GM21528 (cell line): ENCODE measurements at regions not wholly inside any gene's neighbourhood (a gene's known extent, or its start where the extent isn't known, plus 50 kb on each side); places are given as distances from the start of the nearest gene placed in this dataset.
"Not testable (repeated sequence)": the region's sequence is repeated elsewhere in the genome, so short reads cannot be mapped to it uniquely, and the experiment has no call there.

Experiments used
- ATAC-seq: cut with Tn5 transposase; IDR thresholded peaks from one replicate; pipeline ENCODE4 v1.9.1; 2021; ENCODE audit warnings: mild to moderate bottlenecking, moderate library complexity; ENCODE audit not compliant: unreplicated experiment, low FRiP score

GRCh38 chr21:10363321-10363720, 158.1 kb upstream of the TPTE start:
- not testable (repeated sequence) for ATAC-seq

- ATAC-seq, result not testable (repeated sequence)
Measured at GRCh38 chr21:10366210-10366609, 155.2 kb upstream of the TPTE start.

- not testable (repeated sequence) for ATAC-seq
Measured at GRCh38 chr21:10367586-10367985, 153.8 kb upstream of the TPTE start.

- ATAC-seq, result not testable (repeated sequence)
Measured at GRCh38 chr21:10368323-10368798, 153.0 kb upstream of the TPTE start.

GRCh38 chr21:10369289-10369688, 152.1 kb upstream of the TPTE start:
- not testable (repeated sequence) for ATAC-seq

GRCh38 chr21:10377758-10378157, 143.6 kb upstream of the TPTE start:
- not testable (repeated sequence) for ATAC-seq

GRCh38 chr21:10379816-10380215, 141.6 kb upstream of the TPTE start:
- not testable (repeated sequence) for ATAC-seq

GRCh38 chr21:10381687-10382060, 139.7 kb upstream of the TPTE start:
- not testable (repeated sequence) for ATAC-seq

GRCh38 chr21:10382135-10382534, 139.2 kb upstream of the TPTE start:
- not testable (repeated sequence) for ATAC-seq

GRCh38 chr21:10382580-10382979, 138.8 kb upstream of the TPTE start:
- not testable (repeated sequence) for ATAC-seq

GRCh38 chr21:10383571-10383970, 137.8 kb upstream of the TPTE start:
- not testable (repeated sequence) for ATAC-seq

- not testable (repeated sequence) for ATAC-seq
Measured at GRCh38 chr21:10384304-10384861, 137.0 kb upstream of the TPTE start.

GRCh38 chr21:10385202-10385601, 136.2 kb upstream of the TPTE start:
- ATAC-seq, result not testable (repeated sequence)

GRCh38 chr21:10385898-10386527, 135.4 kb upstream of the TPTE start:
- ATAC-seq, result not testable (repeated sequence)

- ATAC-seq, result not testable (repeated sequence)
Measured at GRCh38 chr21:10387692-10388450, 133.5 kb upstream of the TPTE start.

- ATAC-seq, result not testable (repeated sequence)
Measured at GRCh38 chr21:10388625-10389024, 132.8 kb upstream of the TPTE start.

- not testable (repeated sequence) for ATAC-seq
Measured at GRCh38 chr21:10392301-10392700, 129.1 kb upstream of the TPTE start.

GRCh38 chr21:10395963-10396362, 125.4 kb upstream of the TPTE start:
- not testable (repeated sequence) for ATAC-seq

GRCh38 chr21:10397495-10397915, 123.9 kb upstream of the TPTE start:
- not testable (repeated sequence) for ATAC-seq

GRCh38 chr21:10398692-10399489, 122.5 kb upstream of the TPTE start:
- ATAC-seq, result not testable (repeated sequence)
